ENCODE measurements at regions not wholly inside any gene's neighbourhood (a gene's known extent, or its start where the extent isn't known, plus 50 kb on each side); places are given as distances from the start of the nearest gene placed in this dataset.

- no peak for TF ChIP-seq POLR2A (IDR thresholded peaks at IDR 0.05)
- no peak for TF ChIP-seq CTCF (IDR thresholded peaks at IDR 0.05)
Observed at GRCh38 chr20:52280407-52280806, 88.8 kb upstream of the ZFP64 start.

Data from tibial nerve (tissue), 3 donors.